ENCODE measurements at regions not wholly inside any gene's neighbourhood (a gene's known extent, or its start where the extent isn't known, plus 50 kb on each side); places are given as distances from the start of the nearest gene placed in this dataset.
"Not testable (repeated sequence)": the region's sequence is repeated elsewhere in the genome, so short reads cannot be mapped to it uniquely, and the experiment has no call there.

GRCh38 chr5:57979671-57980070 lies 480.2 kb downstream of the PLK2 start:
- intact Hi-C loops (cut with DNase I) = no loop called here
- 93 to 97% (median 95%) methylated on average over 3 of the region's 3 CpGs for WGBS, 4 donors
- Histone ChIP-seq H3K4me1 (peaks cover 0 to 5% (median 0%) of the 10 kb centered on the region in 12 donors), H3K27me3 (no peaks in the 10 kb centered on the region), H3K27ac (no peak overlapping the region), H3K9me3 (no peaks in the 10 kb centered on the region), H3K4me3 (no peak overlapping the region), H3K36me3 (no peaks in the 10 kb centered on the region)
- TF ChIP-seq, protein P1, sequence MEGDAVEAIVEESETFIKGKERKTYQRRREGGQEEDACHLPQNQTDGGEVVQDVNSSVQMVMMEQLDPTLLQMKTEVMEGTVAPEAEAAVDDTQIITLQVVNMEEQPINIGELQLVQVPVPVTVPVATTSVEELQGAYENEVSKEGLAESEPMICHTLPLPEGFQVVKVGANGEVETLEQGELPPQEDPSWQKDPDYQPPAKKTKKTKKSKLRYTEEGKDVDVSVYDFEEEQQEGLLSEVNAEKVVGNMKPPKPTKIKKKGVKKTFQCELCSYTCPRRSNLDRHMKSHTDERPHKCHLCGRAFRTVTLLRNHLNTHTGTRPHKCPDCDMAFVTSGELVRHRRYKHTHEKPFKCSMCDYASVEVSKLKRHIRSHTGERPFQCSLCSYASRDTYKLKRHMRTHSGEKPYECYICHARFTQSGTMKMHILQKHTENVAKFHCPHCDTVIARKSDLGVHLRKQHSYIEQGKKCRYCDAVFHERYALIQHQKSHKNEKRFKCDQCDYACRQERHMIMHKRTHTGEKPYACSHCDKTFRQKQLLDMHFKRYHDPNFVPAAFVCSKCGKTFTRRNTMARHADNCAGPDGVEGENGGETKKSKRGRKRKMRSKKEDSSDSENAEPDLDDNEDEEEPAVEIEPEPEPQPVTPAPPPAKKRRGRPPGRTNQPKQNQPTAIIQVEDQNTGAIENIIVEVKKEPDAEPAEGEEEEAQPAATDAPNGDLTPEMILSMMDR (IDR thresholded peaks at IDR 0.05) = no peak
- no peak for TF ChIP-seq POLR2A (IDR thresholded peaks at IDR 0.05)
- DNase-seq = no peak
- ATAC-seq = no peak

DNA sequence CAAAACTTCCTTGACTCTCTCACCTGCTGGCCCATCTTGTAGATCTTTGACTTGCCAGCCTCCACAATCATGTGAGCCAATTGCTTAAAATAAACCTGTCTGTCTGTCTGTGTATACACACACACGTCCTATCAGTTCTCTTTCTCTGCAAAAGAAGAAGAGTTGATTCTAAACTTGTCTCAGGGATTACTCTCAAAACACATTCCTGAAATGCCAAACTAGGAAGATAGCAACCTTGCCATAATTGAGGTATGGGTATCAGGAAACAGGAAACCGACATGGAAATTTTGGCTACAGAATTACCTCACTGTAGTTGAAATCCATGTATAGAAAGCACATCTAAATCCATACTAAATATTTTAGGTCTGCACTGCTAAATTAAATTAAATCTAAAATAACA lies 483.4 kb downstream of the PLK2 start:
- no peak for ATAC-seq
- 35 to 44% (median 42%) methylated on average over 2 of the region's 2 CpGs for WGBS, 4 donors
- no peaks in the 10 kb centered on the region for H3K9me3 ChIP-seq

GRCh38 chr5:57972099-57972498 lies 487.8 kb downstream of the PLK2 start:
- intact Hi-C loops (cut with DNase I); DNase-seq; ATAC-seq; H3K27me3 ChIP-seq; H3K36me3 ChIP-seq; H3K4me3 ChIP-seq; H3K4me1 ChIP-seq; H3K27ac ChIP-seq: not testable (repeated sequence)
- WGBS, 4 donors = 92 to 100% (median 92%) methylated on average over 2 to 7 of the region's 7 CpGs
- H3K9me3 ChIP-seq = peaks cover 0 to 12% (median 0%) of the 10 kb centered on the region in 12 donors

More for the DNA sequence above, 483.4 kb downstream of the PLK2 start:
- no peak overlapping the region for H3K27ac ChIP-seq
- H3K36me3 ChIP-seq = no peaks in the 10 kb centered on the region
- intact Hi-C loops (cut with DNase I) = no loop called here
- peaks cover 0 to 5% (median 0%) of the 10 kb centered on the region in 12 donors for H3K4me1 ChIP-seq
- no peak overlapping the region for H3K4me3 ChIP-seq
- TF ChIP-seq, protein P1 (IDR thresholded peaks at IDR 0.05) = no peak
- no peak for TF ChIP-seq POLR2A (IDR thresholded peaks at IDR 0.05)
- no peak for DNase-seq
- no peaks in the 10 kb centered on the region for H3K27me3 ChIP-seq

GRCh38 chr5:57960569-57960968 lies 478.0 kb upstream of the ACTBL2 start:
- DNase-seq (no peak), ATAC-seq (no peak)
- intact Hi-C loops (cut with DNase I) = no loop called here
- no peaks in the 10 kb centered on the region for H3K36me3 ChIP-seq
- WGBS, 4 donors = 81 to 87% (median 86%) methylated on average over 1 of the region's 1 CpG
- H3K27ac ChIP-seq = no peak overlapping the region
- no peak for TF ChIP-seq POLR2A (IDR thresholded peaks at IDR 0.05)
- TF ChIP-seq, protein P1 (IDR thresholded peaks at IDR 0.05) = no peak
- no peaks in the 10 kb centered on the region for H3K27me3 ChIP-seq
- H3K9me3 ChIP-seq = peaks cover 0 to 24% (median 6%) of the 10 kb centered on the region in 12 donors
- H3K4me1 ChIP-seq = no peaks in the 10 kb centered on the region
- no peak overlapping the region for H3K4me3 ChIP-seq

- Histone ChIP-seq H3K27ac (no peak overlapping the region), H3K4me1 (no peaks in the 10 kb centered on the region), H3K27me3 (no peaks in the 10 kb centered on the region), H3K36me3 (no peaks in the 10 kb centered on the region), H3K4me3 (no peak overlapping the region), H3K9me3 (peaks cover 0 to 2% (median 0%) of the 10 kb centered on the region in 12 donors)
- DNase-seq = no peak
- ATAC-seq = no peak
- 56 to 66% (median 61%) methylated on average over 3 of the region's 3 CpGs for WGBS, 4 donors
- intact Hi-C loops (cut with DNase I) = no loop called here
- no peak for TF ChIP-seq POLR2A (IDR thresholded peaks at IDR 0.05)
- TF ChIP-seq, protein P1 (IDR thresholded peaks at IDR 0.05) = no peak
Observed at GRCh38 chr5:57956636-57957035, 474.0 kb upstream of the ACTBL2 start.
